IMR-90 (cell line): ENCODE measurements at regions not wholly inside any gene's neighbourhood (a gene's known extent, or its start where the extent isn't known, plus 50 kb on each side); places are given as distances from the start of the nearest gene placed in this dataset.

ENCODE experiments used
- ATAC-seq: fragments of 200-7000 bp; cut with Tn5 transposase; 2 replicates; pipeline ENCODE4 v1.9.1; 2020; ENCODE audit warnings: low read depth, mild to moderate bottlenecking, moderate library complexity
- BruUV-seq: library from RNA; stranded (reverse); fragments of 400-500 nt; replicated peaks from 2 replicates; lab custom pipeline; 2021; lab: Mats Ljungman, UMichigan
- CTCF ChIA-PET: fragments of 300-600 bp; formaldehyde crosslinking; extraction: SDS; loops from one replicate; lab custom pipeline; 2021; ENCODE audit warnings: antibody characterized with exemption; lab: Yijun Ruan, JAX
- POLR2A ChIA-PET: fragments of 300-600 bp; sonication (Branson Sonifier 250); formaldehyde crosslinking; loops from one replicate; lab custom pipeline; 2022; ENCODE audit warnings: antibody characterized with exemption; ENCODE audit not compliant: unreplicated experiment; lab: Charles Lee
- DNase-seq: peaks from one replicate; pipeline ENCODE4 v3.0.0; 2013
- H2AFZ ChIP-seq: replicated peaks from 2 replicates; pipeline ENCODE3; 2013; ENCODE audit warnings: low read length, mild to moderate bottlenecking; ENCODE audit not compliant: poor library complexity
- H2AK5ac ChIP-seq: 2 replicates; pipeline ENCODE4 v1.6.1; 2013; ENCODE audit warnings: low read depth, low read length, inconsistent platforms
- H2AK9ac ChIP-seq: replicated peaks from 2 replicates; pipeline ENCODE3; 2013; ENCODE audit warnings: mild to moderate bottlenecking, low read depth, low read length, moderate library complexity; ENCODE audit not compliant: poor library complexity
- H2BK120ac ChIP-seq: 2 replicates; pipeline ENCODE4 v1.6.1; 2013; ENCODE audit warnings: low read depth, low read length, inconsistent platforms
- H2BK15ac ChIP-seq: 3 replicates; pipeline ENCODE4 v1.6.1; 2013; ENCODE audit warnings: low read depth, low read length, inconsistent platforms
- H2BK20ac ChIP-seq: 2 replicates; pipeline ENCODE4 v1.6.1; 2013; ENCODE audit warnings: low read depth, mild to moderate bottlenecking, inconsistent platforms, low read length, moderate library complexity
- H2BK5ac ChIP-seq: 2 replicates; pipeline ENCODE4 v1.6.1; 2013; ENCODE audit warnings: mild to moderate bottlenecking, low read depth, low read length, inconsistent platforms; ENCODE audit not compliant: poor library complexity, severe bottlenecking
- H3K14ac ChIP-seq: replicated peaks from 2 replicates; pipeline ENCODE4 v1.6.1; 2013; ENCODE audit warnings: low read depth, low read length, inconsistent platforms
- H3K18ac ChIP-seq: 2 replicates; pipeline ENCODE4 v1.6.1; 2013; ENCODE audit warnings: low read depth, low read length, control low read depth
- H3K23ac ChIP-seq: 2 replicates; pipeline ENCODE4 v1.6.1; 2013; ENCODE audit warnings: low read depth, low read length, inconsistent platforms
- H3K27ac ChIP-seq: 2 replicates; pipeline ENCODE4 v1.5.1; 2013; ENCODE audit warnings: mild to moderate bottlenecking, control low read depth, low read length; ENCODE audit not compliant: insufficient read depth
- H3K27me3 ChIP-seq: 2 replicates; pipeline ENCODE4 v1.6.1; 2013; ENCODE audit warnings: low read length; ENCODE audit not compliant: control insufficient read depth, insufficient read depth
- H3K36me3 ChIP-seq: 2 replicates; pipeline ENCODE4 v1.6.1; 2013; ENCODE audit warnings: low read length, mixed read lengths; ENCODE audit not compliant: control insufficient read depth, insufficient read depth
- H3K4ac ChIP-seq: 2 replicates; pipeline ENCODE4 v1.6.1; 2013; ENCODE audit warnings: low read depth, low read length, inconsistent platforms
- H3K4me1 ChIP-seq: 2 replicates; pipeline ENCODE4 v1.6.1; 2013; ENCODE audit warnings: low read length, mixed read lengths; ENCODE audit not compliant: control insufficient read depth, insufficient read depth
- H3K4me2 ChIP-seq: 2 replicates; pipeline ENCODE4 v1.6.1; 2013; ENCODE audit warnings: low read depth, mild to moderate bottlenecking, control low read depth, low read length, moderate library complexity
- H3K4me3 ChIP-seq: 2 replicates; pipeline ENCODE4 v1.5.1; 2013; ENCODE audit warnings: low read depth, mild to moderate bottlenecking, control low read depth, low read length, moderate library complexity; ENCODE audit not compliant: insufficient read depth
- H3K56ac ChIP-seq: 2 replicates; pipeline ENCODE4 v1.6.1; 2013; ENCODE audit warnings: low read length, inconsistent platforms; ENCODE audit not compliant: insufficient read depth; ENCODE audit errors: extremely low read depth
- H3K79me1 ChIP-seq, 2 experiments: 2 replicates each; pipeline ENCODE4 v1.6.1; 2013; ENCODE audit warnings: low read length in 2 of 2, inconsistent platforms in 1 of 2, low read depth in 1 of 2
- H3K9ac ChIP-seq: 2 replicates; pipeline ENCODE4 v1.6.1; 2013; ENCODE audit warnings: low read depth, low read length, control low read depth
- H3K9me1 ChIP-seq: 2 replicates; pipeline ENCODE4 v1.6.1; 2013; ENCODE audit warnings: low read length, inconsistent platforms; ENCODE audit not compliant: insufficient read depth
- H3K9me3 ChIP-seq: 2 replicates; pipeline ENCODE4 v1.6.1; 2013; ENCODE audit warnings: low read length; ENCODE audit not compliant: control insufficient read depth, insufficient read depth
- H4K20me1 ChIP-seq: 2 replicates; pipeline ENCODE4 v1.6.1; 2013; ENCODE audit warnings: low read length, inconsistent platforms; ENCODE audit not compliant: insufficient read depth
- H4K5ac ChIP-seq: 2 replicates; pipeline ENCODE4 v1.6.1; 2013; ENCODE audit warnings: mild to moderate bottlenecking, low read depth, low read length, control low read depth
- H4K8ac ChIP-seq, 2 experiments: 2 replicates each; pipeline ENCODE4 v1.6.1; 2013; ENCODE audit warnings: low read depth in 2 of 2, low read length in 2 of 2, control low read depth in 1 of 2, inconsistent platforms in 1 of 2
- H4K91ac ChIP-seq: 2 replicates; pipeline ENCODE4 v1.6.1; 2013; ENCODE audit warnings: low read depth, low read length, inconsistent platforms; ENCODE audit not compliant: insufficient read depth
- CEBPB ChIP-seq: IDR thresholded peaks from 2 replicates; pipeline ENCODE4 v1.6.1; 2012; ENCODE audit warnings: low read depth, low read length, improper control_type of control experiment
- CHD1 ChIP-seq: IDR thresholded peaks from 2 replicates; pipeline ENCODE4 v1.6.1; 2012; ENCODE audit warnings: low read depth, low read length, improper control_type of control experiment
- MAFK ChIP-seq: IDR thresholded peaks from 2 replicates; pipeline ENCODE4 v1.6.1; 2012; ENCODE audit warnings: low read depth, low read length, improper control_type of control experiment
- MXI1 ChIP-seq: IDR thresholded peaks from 2 replicates; pipeline ENCODE4 v1.6.1; 2012; ENCODE audit warnings: low read depth, mild to moderate bottlenecking, low read length, moderate library complexity, borderline replicate concordance
- POLR2A ChIP-seq: IDR thresholded peaks from 2 replicates; pipeline ENCODE4 v1.6.1; 2012; ENCODE audit warnings: mild to moderate bottlenecking, low read depth, low read length
- SMC3 ChIP-seq: fragments of 150-350 bp; IDR thresholded peaks from 2 replicates; pipeline ENCODE4 v1.6.1; 2016; ENCODE audit warnings: low read depth, mild to moderate bottlenecking, antibody characterized with exemption, low read length, moderate library complexity
- WGBS, 2 experiments: methylation state at CpG; one replicate each; pipeline versions ENCODE4 v1.1.5 to v1.1.7; 2013; ENCODE audit warnings: missing lambda C conversion rate in 2 of 2; ENCODE audit not compliant: insufficient read length in 1 of 2; ENCODE audit errors: extremely low coverage in 2 of 2; 5-methylcytosine and 5-hydroxymethylcytosine counted together
- dilution Hi-C: fragments of 300-500 bp; cut with HindIII; formaldehyde crosslinking; loops from one replicate; pipeline ENCODE4 v1.14.3; 2018; ENCODE audit warnings: low sequenced_read_pairs; ENCODE audit not compliant: unreplicated experiment
- in situ Hi-C: fragments of 300-500 bp; cut with MboI; formaldehyde crosslinking; loops from 3 replicates; pipeline ENCODE4 v1.14.3; 2019; ENCODE audit warnings: low sequenced_read_pairs, inconsistent platforms, mixed read lengths
- intact Hi-C: fragments of 100-400 bp; cut with micrococcal nuclease; formaldehyde crosslinking; loops from 2 replicates; pipeline ENCODE4 v1.10.0; 2022
- TF ChIP-seq, protein P1 (sequence below): conservative IDR thresholded peaks from 2 replicates; pipeline ENCODE4 v1.5.1; 2012; ENCODE audit warnings: mild to moderate bottlenecking, low read depth, low read length, improper control_type of control experiment
- TF ChIP-seq, protein P2 (sequence below): fragments of 150-350 bp; IDR thresholded peaks from 2 replicates; pipeline ENCODE4 v1.6.1; 2017; ENCODE audit warnings: mild to moderate bottlenecking, antibody characterized with exemption, low read length, low read depth

DNA sequence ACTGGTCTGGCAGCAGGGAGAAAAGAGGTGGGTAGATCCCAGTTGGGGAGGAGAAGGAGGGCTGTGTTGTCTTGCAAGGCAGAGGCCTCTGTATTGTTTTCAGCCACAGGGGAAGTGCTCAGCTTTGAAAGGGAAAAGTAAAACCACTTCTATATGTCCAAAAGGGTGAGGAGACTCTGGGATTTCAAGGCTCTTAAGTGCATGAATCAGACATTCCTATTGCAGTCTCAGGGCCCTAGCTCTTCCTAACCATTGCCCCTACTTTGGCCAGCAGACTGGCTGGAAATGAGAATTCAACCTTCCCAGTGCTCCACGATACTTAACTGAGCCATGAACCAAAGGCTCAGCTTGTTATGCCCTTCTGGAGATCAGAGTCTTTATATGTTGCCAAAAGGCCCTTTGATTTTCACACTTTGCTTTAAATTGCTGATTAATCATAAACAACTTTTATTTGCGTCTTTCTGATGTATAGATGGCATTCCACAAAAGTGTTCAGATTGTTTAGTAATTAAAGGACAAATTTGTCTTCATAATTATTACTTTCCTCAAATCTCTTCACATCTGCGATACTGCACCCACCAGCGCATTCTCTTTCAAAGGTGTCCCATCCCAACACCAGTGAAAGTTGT, 313.8 kb upstream of the MMADHC start:
- Histone ChIP-seq H3K4me3 (no peak overlapping the region), H4K5ac (no peak overlapping the region), H3K18ac (no peak overlapping the region; the same call in 1 of the 2 replicates), H2BK15ac (no peak overlapping the region), H3K9me1 (no peaks in the 10 kb centered on the region), H2AFZ (no peak overlapping the region), H2BK120ac (no peak overlapping the region), H4K91ac (no peak overlapping the region), H3K36me3 (no peaks in the 10 kb centered on the region), H3K9me3 (no peaks in the 10 kb centered on the region), H3K14ac (no peak overlapping the region; the same call in 1 of the 2 replicates), H3K27me3 (no peaks in the 10 kb centered on the region), H3K27ac (no peak overlapping the region), H2BK20ac (no peak overlapping the region), H3K56ac (no peak overlapping the region), H4K8ac (no peak overlapping the region; a peak in 1 of 4 replicates), H3K9ac (no peak overlapping the region), H3K4ac (no peak overlapping the region), H3K79me1 (no peaks in the 10 kb centered on the region), H2AK9ac (no peak overlapping the region), H3K23ac (no peak overlapping the region), H2AK5ac (no peak overlapping the region), H3K4me2 (no peak overlapping the region), H2BK5ac (no peak overlapping the region), H3K4me1 (peaks cover 3% of the 10 kb centered on the region; the same call in 1 of the 2 replicates), H4K20me1 (no peaks in the 10 kb centered on the region)
- ChIA-PET CTCF (interaction anchor here (0.6 kb wide), 1 partner anchor 163 kb away, joined by 3 read pairs; no protein-coding TSS in a partner anchor), POLR2A (no interaction called here)
- 100% methylated on average over 1 of the region's 4 CpGs; no CpG with 5 or more reads in 1 of the 2 experiments for WGBS, 2 experiments
- ATAC-seq = no peak; the same call in 1 of the 2 replicates
- peak; percentile 39 for DNase-seq
- TF ChIP-seq, protein P1, sequence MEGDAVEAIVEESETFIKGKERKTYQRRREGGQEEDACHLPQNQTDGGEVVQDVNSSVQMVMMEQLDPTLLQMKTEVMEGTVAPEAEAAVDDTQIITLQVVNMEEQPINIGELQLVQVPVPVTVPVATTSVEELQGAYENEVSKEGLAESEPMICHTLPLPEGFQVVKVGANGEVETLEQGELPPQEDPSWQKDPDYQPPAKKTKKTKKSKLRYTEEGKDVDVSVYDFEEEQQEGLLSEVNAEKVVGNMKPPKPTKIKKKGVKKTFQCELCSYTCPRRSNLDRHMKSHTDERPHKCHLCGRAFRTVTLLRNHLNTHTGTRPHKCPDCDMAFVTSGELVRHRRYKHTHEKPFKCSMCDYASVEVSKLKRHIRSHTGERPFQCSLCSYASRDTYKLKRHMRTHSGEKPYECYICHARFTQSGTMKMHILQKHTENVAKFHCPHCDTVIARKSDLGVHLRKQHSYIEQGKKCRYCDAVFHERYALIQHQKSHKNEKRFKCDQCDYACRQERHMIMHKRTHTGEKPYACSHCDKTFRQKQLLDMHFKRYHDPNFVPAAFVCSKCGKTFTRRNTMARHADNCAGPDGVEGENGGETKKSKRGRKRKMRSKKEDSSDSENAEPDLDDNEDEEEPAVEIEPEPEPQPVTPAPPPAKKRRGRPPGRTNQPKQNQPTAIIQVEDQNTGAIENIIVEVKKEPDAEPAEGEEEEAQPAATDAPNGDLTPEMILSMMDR = no peak
- no peak for TF ChIP-seq POLR2A
- TF ChIP-seq, protein P2, sequence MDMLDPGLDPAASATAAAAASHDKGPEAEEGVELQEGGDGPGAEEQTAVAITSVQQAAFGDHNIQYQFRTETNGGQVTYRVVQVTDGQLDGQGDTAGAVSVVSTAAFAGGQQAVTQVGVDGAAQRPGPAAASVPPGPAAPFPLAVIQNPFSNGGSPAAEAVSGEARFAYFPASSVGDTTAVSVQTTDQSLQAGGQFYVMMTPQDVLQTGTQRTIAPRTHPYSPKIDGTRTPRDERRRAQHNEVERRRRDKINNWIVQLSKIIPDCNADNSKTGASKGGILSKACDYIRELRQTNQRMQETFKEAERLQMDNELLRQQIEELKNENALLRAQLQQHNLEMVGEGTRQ = no peak
- TF ChIP-seq MAFK = peak; percentile 68
- no peak for TF ChIP-seq CHD1
- TF ChIP-seq MXI1 = no peak
- TF ChIP-seq CEBPB = no peak
- no peak for TF ChIP-seq SMC3
- in situ Hi-C loops (no loop called here), intact Hi-C loops (loop anchor here (10.0 kb wide), 1 partner anchor 307 kb away; no protein-coding TSS in a partner anchor), dilution Hi-C loops (no loop called here)
- BruUV-seq = no TSS peak
